Endometrium (tissue), 2 donors: ENCODE measurements at regions not wholly inside any gene's neighbourhood (a gene's known extent, or its start where the extent isn't known, plus 50 kb on each side); places are given as distances from the start of the nearest gene placed in this dataset.
"Not testable (repeated sequence)": the region's sequence is repeated elsewhere in the genome, so short reads cannot be mapped to it uniquely, and the experiment has no call there.

Experiments used
- FAIRE-seq: peaks from 2 replicates; lab custom pipeline; 2012; peaks lifted over from hg19 to GRCh38; lab: Jason Lieb, UNC
- donor health status: control.
- donor health status: control.

- no peak for FAIRE-seq
These were observed 164.8 kb upstream of the DTNBP1 start for GRCh38 chr6:15827496-15828255.

DNA sequence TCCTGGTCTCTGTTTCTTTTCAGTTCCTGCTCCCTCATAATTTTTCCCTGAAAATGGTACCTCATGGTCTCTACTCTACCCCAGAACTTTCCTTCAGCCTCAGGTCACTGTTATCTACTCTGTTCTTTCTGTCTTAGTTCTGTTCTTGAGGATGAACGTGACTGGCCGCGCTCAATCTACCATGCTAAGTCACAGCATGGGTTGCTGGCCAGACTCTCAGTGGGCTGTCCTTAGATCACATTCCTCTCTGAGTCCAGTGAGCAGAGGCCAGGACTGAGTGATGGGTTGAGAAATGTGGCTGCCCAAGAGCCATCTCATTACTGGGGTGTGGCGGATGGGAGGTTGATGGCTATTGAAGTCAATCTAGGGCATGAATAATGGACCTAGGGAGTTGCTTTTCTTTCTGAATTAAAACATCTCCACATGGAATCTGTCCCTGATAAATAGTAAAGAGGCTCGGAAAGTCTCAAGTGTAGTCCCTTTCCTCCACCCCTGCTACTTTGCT lies 164.0 kb upstream of the DTNBP1 start:
- no peak for FAIRE-seq

DNA sequence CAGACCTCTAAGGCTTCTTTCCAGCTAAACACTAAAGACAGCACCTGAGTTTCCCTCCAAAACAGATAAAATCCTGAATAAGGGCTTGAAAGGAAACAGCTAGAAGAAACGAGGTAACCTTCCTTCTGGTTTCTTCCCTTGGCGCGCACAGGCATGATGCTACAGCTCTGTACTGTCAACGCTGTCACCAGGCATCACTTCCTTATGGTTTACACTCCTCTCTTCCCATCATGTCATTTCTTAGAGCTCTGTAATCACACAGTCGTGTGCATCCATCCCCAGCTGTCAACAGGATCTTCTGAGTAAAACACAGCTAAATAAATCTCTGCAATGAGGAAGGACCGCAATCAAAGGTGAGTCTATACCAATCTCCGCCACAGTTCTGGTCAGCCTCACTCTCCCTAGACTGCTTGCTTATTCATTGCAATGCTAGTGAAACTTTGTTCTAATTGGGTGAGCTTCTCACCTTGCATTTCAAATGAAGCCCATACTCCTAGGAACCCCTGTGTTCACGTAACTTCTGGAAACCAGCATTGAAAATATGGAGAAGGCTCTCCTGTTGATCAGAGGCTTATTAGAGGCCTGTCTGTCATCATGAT lies 162.6 kb upstream of the DTNBP1 start:
- no peak for FAIRE-seq

- no peak for FAIRE-seq
These were observed 162.0 kb upstream of the DTNBP1 start for GRCh38 chr6:15824811-15825210.

DNA sequence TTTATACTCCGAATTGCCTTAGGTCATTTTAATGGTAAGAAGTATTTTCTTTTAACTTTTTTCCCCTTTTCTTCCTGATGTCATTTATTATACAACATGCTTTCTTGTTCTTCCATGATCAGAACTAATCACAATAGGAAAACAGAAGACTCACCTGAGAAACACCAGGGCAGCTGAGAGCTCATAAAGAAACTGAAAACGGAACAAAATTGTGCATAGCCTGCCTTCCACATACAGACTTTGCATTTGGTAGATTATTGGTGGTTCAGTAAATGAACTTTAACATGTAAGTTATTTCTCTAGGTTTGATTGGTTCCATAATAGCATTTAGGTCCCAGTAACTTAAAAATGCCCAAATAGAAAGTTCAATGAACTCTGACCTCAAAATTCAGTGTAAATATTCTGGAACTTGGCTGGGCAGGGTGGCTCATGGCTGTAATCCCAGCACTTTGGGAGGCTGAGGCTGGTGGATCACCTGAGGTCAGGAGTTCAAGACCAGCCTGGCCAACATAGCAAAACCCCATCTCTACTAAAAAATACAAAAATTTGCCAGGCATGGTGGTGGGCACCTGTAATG lies 161.1 kb upstream of the DTNBP1 start:
- FAIRE-seq = no peak

DNA sequence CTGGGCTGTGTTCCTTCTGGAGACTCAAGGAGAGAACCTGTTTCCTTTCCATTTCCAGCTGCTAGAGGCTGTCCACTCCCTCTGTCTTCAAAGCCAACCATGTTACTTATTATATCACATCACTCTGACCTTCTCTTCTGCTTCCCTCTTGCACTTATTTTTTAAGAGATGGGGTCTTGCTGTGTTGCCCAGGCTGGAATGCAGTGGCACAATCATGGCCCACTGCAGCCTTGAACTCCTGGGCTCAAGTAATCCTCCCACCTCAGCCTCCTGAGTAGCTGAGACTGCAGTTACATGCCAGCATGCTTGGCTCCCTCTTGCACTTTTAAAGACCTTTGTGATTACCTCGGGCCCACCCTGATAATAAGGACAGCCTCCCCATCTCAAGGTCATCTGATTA lies 160.0 kb upstream of the DTNBP1 start:
- FAIRE-seq = no peak

- FAIRE-seq = no peak
These were observed 157.0 kb upstream of the DTNBP1 start for GRCh38 chr6:15819841-15820240.

DNA sequence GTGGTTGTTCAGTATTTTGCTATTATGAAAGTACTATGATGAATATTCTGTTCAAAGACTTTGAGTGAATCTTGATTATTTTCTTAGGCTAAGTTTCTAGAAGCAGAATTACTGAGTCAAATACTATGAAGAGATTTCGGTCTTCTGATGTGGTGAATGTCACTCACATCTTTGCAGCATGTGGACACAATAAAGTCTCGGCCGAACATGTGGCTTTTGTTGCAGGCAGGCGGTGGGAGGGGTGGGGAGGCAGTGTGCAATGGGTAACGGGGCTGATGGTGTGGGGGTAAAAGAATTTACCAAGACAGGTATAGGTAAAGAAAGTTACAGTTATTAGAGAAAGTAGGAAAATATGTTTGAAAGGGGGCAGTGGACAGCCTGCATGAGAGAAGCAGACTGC lies 156.4 kb upstream of the DTNBP1 start:
- FAIRE-seq = no peak

DNA sequence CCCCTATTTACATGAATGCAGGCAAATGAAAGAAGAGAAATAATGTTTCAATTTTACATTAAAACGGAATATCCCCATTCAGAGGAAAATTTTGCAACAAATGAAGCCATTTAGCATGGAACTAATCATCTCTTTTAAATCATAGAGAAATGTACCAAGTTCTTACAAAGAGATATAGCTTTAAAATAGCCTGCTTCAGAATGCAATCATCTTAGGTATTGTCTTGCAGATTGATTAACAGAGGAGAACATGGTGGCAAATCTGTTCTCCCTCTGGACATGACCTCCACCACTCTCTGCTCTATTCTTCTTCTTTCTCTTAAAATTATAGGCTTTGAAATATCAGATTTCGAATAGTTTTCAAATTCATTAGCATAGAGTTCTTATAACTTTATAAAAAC lies 155.7 kb upstream of the DTNBP1 start:
- FAIRE-seq = no peak

GRCh38 chr6:15818044-15818443 lies 155.2 kb upstream of the DTNBP1 start:
- FAIRE-seq = no peak

- FAIRE-seq = no peak
These were observed 154.3 kb upstream of the DTNBP1 start for GRCh38 chr6:15817100-15817499.

GRCh38 chr6:15816661-15817060 lies 153.8 kb upstream of the DTNBP1 start:
- no peak for FAIRE-seq

DNA sequence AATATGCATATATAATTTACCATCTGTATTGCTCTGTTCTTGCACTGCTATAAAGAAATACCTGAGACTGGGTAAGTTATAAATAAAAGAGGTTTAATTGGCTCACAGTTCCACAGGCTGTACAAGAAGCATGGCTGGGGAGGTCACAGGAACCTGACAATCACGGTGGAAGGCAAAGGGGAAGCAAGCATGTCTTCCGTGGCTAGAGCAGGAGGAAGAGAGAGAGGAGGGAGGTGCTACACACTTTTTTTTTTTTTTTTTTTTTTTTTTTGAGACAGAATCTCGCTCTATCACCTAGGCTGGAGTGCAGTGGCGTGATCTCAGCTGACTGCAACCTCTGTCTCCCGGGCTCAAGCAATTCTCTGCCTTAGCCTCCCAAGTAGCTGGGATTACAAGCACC lies 150.9 kb upstream of the DTNBP1 start:
- not testable (repeated sequence) for FAIRE-seq

GRCh38 chr6:15811107-15811506 lies 148.3 kb upstream of the DTNBP1 start:
- FAIRE-seq = no peak

DNA sequence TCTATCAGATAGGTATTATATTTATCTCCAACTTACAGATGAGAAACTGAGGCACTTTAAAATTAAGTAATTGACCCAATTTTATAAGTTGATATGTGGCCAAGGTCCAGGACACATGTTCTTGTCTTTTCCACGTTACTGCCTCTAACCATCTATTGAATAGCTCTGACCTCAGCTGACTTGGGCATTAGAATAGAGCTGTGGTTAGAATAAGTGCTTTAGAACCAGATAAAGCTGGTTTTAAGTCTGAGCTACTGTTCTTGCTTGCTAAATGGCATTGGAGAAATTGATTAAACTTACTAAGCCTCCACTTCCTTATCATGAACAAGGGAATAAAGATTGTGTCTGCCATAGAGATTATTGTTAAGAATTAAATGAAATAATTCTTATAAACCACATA lies 147.8 kb upstream of the DTNBP1 start:
- FAIRE-seq = no peak

DNA sequence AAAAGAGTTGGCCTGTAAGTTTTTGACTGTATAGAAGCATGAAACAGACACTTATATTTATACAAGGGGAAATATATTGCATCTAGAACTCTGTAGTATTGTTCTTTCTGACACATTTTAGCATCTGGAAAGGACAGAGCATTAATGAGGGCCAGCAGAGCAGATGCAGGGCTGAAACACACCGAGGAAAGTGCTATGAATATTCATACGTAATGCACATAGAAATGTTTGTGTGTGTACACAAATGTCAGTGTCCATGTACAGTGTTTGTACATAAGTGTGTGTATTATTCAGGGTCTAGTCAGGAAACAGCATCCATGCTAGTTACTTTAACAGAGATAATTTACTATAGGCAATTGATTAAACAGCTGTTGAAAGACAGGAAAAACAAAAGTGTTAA lies 146.5 kb upstream of the DTNBP1 start:
- no peak for FAIRE-seq

- FAIRE-seq = no peak
These were observed 141.6 kb upstream of the DTNBP1 start for GRCh38 chr6:15804164-15805154.

GRCh38 chr6:15802466-15802865 lies 139.6 kb upstream of the DTNBP1 start:
- no peak for FAIRE-seq

DNA sequence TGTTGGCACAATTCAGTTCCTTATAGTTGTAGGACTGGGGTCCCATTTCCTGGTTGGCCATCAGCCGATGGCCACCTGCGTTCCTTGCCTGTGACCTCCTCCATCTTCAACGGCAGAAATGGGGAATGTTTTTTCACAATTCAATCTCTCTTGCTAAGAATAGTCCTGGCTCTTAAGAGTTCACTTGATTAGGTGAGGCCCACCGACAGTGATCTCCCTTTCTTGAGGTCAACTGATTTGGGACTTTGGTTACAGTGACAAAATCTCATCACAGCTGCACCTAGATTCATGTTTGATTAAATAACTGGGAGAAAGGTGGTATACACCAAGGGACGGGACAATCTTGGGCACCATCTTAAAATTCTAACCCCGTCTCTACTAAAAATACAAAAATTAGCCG lies 139.1 kb upstream of the DTNBP1 start:
- no peak for FAIRE-seq

GRCh38 chr6:15800841-15801617 lies 138.2 kb upstream of the DTNBP1 start:
- FAIRE-seq = no peak

GRCh38 chr6:15798533-15799255 lies 135.9 kb upstream of the DTNBP1 start:
- no peak for FAIRE-seq
